ENCODE measurements at regions not wholly inside any gene's neighbourhood (a gene's known extent, or its start where the extent isn't known, plus 50 kb on each side); places are given as distances from the start of the nearest gene placed in this dataset.

DNA sequence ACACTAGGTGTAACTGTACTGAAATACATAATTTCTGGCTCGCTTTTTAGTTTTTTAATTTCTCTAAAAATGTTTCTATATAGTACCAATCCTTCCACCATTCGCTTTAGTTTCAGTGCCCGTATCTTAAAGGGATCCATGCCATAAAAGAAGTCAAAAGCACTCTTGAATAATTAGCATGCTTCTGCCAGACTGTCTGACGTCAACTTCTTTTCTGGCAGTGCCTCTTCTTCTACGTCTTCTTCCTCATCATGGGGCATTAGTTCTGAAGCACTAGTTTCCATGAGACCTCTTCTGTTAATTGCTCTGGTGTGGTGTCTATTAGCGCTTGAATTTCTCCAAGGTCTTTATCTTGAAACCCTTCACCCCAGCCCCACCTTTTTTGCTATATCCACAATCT, 93.8 kb upstream of the DOCK9 start:
- no peak for DNase-seq (ENCODE audit: low read depth in 2 of 2)
- Histone ChIP-seq H3K4me2 (ENCODE audit: extremely low read depth, insufficient read depth, low read length) (no peak overlapping the region), H3K4me3 (replicated peaks in 1 of 4; ENCODE audit: control extremely low read depth in 1 of 4, insufficient read depth in 1 of 4, low read depth in 3 of 4, low read length in 4 of 4) (no peak overlapping the region), H3K36me3 (ENCODE audit: control insufficient read depth, insufficient read depth, low read length) (no peaks in the 10 kb centered on the region), H3K4me1 (ENCODE audit: control insufficient read depth, extremely low read depth, insufficient read depth, low read length) (peaks cover 7% of the 10 kb centered on the region), H3K9me3 (ENCODE audit: control insufficient read depth, insufficient read depth, low read depth, low read length) (no peaks in the 10 kb centered on the region), H2AFZ (ENCODE audit: low read length) (no peak overlapping the region), H3K9ac (ENCODE audit: insufficient read depth, low read length) (no peak overlapping the region), H3K27me3 (ENCODE audit: control insufficient read depth, insufficient read depth, low read length) (no peaks in the 10 kb centered on the region), H3K79me2 (ENCODE audit: control insufficient read depth, insufficient read depth, low read length) (no peaks in the 10 kb centered on the region), H4K20me1 (ENCODE audit: control insufficient read depth, extremely low read depth, insufficient read depth, low read length) (no peaks in the 10 kb centered on the region), H3K27ac (ENCODE audit: insufficient read depth, low read length) (no peak overlapping the region)
- no peak for TF ChIP-seq EZH2 (IDR thresholded peaks at IDR 0.05; ENCODE audit: low read length, missing control alignments)
- TF ChIP-seq, protein P1, sequence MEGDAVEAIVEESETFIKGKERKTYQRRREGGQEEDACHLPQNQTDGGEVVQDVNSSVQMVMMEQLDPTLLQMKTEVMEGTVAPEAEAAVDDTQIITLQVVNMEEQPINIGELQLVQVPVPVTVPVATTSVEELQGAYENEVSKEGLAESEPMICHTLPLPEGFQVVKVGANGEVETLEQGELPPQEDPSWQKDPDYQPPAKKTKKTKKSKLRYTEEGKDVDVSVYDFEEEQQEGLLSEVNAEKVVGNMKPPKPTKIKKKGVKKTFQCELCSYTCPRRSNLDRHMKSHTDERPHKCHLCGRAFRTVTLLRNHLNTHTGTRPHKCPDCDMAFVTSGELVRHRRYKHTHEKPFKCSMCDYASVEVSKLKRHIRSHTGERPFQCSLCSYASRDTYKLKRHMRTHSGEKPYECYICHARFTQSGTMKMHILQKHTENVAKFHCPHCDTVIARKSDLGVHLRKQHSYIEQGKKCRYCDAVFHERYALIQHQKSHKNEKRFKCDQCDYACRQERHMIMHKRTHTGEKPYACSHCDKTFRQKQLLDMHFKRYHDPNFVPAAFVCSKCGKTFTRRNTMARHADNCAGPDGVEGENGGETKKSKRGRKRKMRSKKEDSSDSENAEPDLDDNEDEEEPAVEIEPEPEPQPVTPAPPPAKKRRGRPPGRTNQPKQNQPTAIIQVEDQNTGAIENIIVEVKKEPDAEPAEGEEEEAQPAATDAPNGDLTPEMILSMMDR (conservative IDR thresholded peaks at IDR 0.05 in 1 of 2, IDR thresholded peaks at IDR 0.05 in 1 of 2; ENCODE audit: low read depth in 1 of 2, low read length in 2 of 2), result no peak

DNA sequence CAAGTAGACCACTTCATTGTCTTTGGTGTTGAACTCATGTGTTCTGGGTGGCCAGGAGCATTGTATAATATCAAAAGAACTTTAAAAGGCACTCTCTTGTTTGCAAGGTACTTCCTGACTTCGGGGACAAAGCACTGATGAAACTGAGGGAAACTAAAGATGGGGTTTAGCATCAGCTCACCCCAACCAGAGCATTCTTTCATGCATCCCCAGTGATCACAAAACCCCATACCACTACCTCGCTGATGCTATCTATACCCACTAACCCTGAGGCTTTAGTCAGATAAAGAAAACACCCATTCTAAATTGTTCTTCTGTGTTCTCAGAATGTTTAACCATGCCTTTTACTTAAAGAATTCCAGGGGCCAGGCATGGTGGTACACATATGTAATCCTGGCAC, 94.5 kb upstream of the DOCK9 start:
- Histone ChIP-seq H3K4me1 (ENCODE audit: control insufficient read depth, extremely low read depth, insufficient read depth, low read length) (peaks cover 4% of the 10 kb centered on the region), H4K20me1 (ENCODE audit: control insufficient read depth, extremely low read depth, insufficient read depth, low read length) (no peaks in the 10 kb centered on the region), H3K4me3 (replicated peaks in 1 of 4; ENCODE audit: control extremely low read depth in 1 of 4, insufficient read depth in 1 of 4, low read depth in 3 of 4, low read length in 4 of 4) (no peak overlapping the region), H3K4me2 (ENCODE audit: extremely low read depth, insufficient read depth, low read length) (no peak overlapping the region), H3K79me2 (ENCODE audit: control insufficient read depth, insufficient read depth, low read length) (no peaks in the 10 kb centered on the region), H3K36me3 (ENCODE audit: control insufficient read depth, insufficient read depth, low read length) (no peaks in the 10 kb centered on the region), H3K27me3 (ENCODE audit: control insufficient read depth, insufficient read depth, low read length) (no peaks in the 10 kb centered on the region), H3K27ac (ENCODE audit: insufficient read depth, low read length) (no peak overlapping the region), H3K9ac (ENCODE audit: insufficient read depth, low read length) (no peak overlapping the region), H3K9me3 (ENCODE audit: control insufficient read depth, insufficient read depth, low read depth, low read length) (no peaks in the 10 kb centered on the region), H2AFZ (ENCODE audit: low read length) (no peak overlapping the region)
- DNase-seq (ENCODE audit: low read depth in 2 of 2), result no peak
- TF ChIP-seq, protein P1 (conservative IDR thresholded peaks at IDR 0.05 in 1 of 2, IDR thresholded peaks at IDR 0.05 in 1 of 2; ENCODE audit: low read depth in 1 of 2, low read length in 2 of 2), result no peak
- no peak for TF ChIP-seq EZH2 (IDR thresholded peaks at IDR 0.05; ENCODE audit: low read length, missing control alignments)

DNA sequence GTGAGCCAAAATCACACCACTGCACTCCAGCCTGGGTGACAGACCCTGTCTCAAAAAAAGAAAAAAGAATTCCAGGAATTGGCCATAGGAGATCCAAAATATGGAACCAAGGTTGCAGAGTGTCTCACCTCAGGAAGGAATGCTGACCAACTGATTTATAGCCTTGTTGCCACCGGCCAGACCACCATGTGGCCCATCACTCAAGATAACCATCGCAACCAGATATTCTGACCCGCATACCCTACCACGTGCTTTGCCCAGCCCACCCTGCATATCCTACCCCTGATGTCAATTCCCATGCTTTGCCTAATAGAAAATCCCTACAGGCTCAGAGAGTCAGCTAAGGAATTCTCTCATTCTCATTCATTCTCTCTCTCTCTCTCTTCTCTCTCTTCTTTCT, 95.1 kb upstream of the DOCK9 start:
- Histone ChIP-seq H3K4me2 (ENCODE audit: extremely low read depth, insufficient read depth, low read length) (no peak overlapping the region), H3K9me3 (ENCODE audit: control insufficient read depth, insufficient read depth, low read depth, low read length) (no peaks in the 10 kb centered on the region), H4K20me1 (ENCODE audit: control insufficient read depth, extremely low read depth, insufficient read depth, low read length) (no peaks in the 10 kb centered on the region), H3K27ac (ENCODE audit: insufficient read depth, low read length) (no peak overlapping the region), H3K79me2 (ENCODE audit: control insufficient read depth, insufficient read depth, low read length) (no peaks in the 10 kb centered on the region), H3K36me3 (ENCODE audit: control insufficient read depth, insufficient read depth, low read length) (no peaks in the 10 kb centered on the region), H3K4me3 (replicated peaks in 1 of 4; ENCODE audit: control extremely low read depth in 1 of 4, insufficient read depth in 1 of 4, low read depth in 3 of 4, low read length in 4 of 4) (no peak overlapping the region), H3K9ac (ENCODE audit: insufficient read depth, low read length) (no peak overlapping the region), H3K4me1 (ENCODE audit: control insufficient read depth, extremely low read depth, insufficient read depth, low read length) (no peaks in the 10 kb centered on the region), H2AFZ (ENCODE audit: low read length) (no peak overlapping the region), H3K27me3 (ENCODE audit: control insufficient read depth, insufficient read depth, low read length) (no peaks in the 10 kb centered on the region)
- no peak for DNase-seq (ENCODE audit: low read depth in 2 of 2)
- TF ChIP-seq, protein P1 (conservative IDR thresholded peaks at IDR 0.05 in 1 of 2, IDR thresholded peaks at IDR 0.05 in 1 of 2; ENCODE audit: low read depth in 1 of 2, low read length in 2 of 2), result no peak
- no peak for TF ChIP-seq EZH2 (IDR thresholded peaks at IDR 0.05; ENCODE audit: low read length, missing control alignments)

Data from fibroblast of lung (primary cell).